ENCODE measurements at regions not wholly inside any gene's neighbourhood (a gene's known extent, or its start where the extent isn't known, plus 50 kb on each side); places are given as distances from the start of the nearest gene placed in this dataset.

DNA sequence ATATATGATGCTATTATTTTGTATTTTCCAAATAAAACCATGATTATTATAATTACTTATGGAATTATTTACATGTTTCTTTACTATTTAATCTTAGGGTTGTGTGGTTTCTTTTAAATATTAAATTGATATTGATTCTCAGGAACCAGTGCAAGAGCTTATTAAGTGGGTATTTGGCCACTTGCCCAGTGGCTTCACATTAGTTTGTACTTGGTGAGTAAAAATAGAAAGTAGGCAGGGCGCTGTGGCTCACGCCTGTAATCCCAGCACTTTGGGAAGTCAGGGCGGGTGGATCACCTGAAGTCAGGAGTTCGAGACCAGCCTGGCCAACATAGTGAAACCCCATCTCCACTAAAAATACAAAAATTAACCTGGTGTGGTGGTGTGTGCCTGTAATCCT is 497.1 kb downstream of the PTPRC start:
- H3K27ac Mint-ChIP-seq: no peak overlapping the region
- H3K27me3 Mint-ChIP-seq (ENCODE audit: low read depth): peaks cover 3% of the 10 kb centered on the region
- H3K36me3 Mint-ChIP-seq (ENCODE audit: low read depth): peaks cover 6% of the 10 kb centered on the region
- peaks cover 11% of the 10 kb centered on the region for H3K4me1 Mint-ChIP-seq (ENCODE audit: low read depth)
- peaks cover 5% of the 10 kb centered on the region for H3K9me3 Mint-ChIP-seq
- H3K4me3 Mint-ChIP-seq: no peak overlapping the region

DNA sequence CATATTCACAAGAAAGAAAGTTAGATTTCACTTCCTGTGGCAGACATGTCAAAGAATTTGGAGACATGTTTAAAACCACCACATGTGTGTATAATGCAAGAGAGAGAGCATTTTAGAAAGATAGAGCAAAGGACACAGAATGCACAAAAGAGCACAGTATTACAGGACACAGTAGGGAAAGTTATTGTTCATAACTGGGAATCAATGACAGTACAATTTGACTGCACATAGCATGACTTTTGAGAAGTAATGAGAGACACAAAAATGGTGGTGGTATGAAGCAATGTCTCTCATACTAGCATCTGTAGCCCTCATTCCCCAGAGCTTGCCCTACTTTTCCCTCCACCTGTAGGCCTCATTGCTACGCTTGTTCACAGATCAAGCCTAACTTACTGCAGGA is 499.2 kb downstream of the PTPRC start:
- peaks cover 9% of the 10 kb centered on the region for H3K4me1 Mint-ChIP-seq (ENCODE audit: low read depth)
- H3K27ac Mint-ChIP-seq: no peak overlapping the region
- peaks cover 10% of the 10 kb centered on the region for H3K27me3 Mint-ChIP-seq (ENCODE audit: low read depth)
- H3K36me3 Mint-ChIP-seq (ENCODE audit: low read depth): peaks cover 1% of the 10 kb centered on the region
- no peaks in the 10 kb centered on the region for H3K9me3 Mint-ChIP-seq
- no peak overlapping the region for H3K4me3 Mint-ChIP-seq

DNA sequence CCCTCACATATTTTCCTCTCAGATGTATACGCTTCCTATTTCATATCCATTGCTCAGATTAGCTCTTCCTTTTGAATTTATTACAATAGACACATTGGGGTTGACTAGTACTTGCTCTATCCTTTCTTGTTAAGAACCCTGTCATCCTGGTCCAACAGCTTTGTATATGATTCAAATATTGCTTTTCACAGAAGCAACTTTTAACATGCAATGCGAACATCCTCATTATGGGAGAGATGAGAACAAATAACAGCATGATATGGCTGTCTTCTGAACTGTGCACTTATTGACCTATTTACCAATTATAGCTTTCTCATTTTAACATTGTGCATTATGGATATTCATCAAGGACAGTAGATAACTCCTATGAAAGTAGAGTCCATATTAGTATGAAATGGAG is 510.8 kb downstream of the PTPRC start:
- H3K4me3 Mint-ChIP-seq: no peak overlapping the region
- H3K4me1 Mint-ChIP-seq (ENCODE audit: low read depth): no peaks in the 10 kb centered on the region
- H3K9me3 Mint-ChIP-seq: no peaks in the 10 kb centered on the region
- peaks cover 60% of the 10 kb centered on the region for H3K27me3 Mint-ChIP-seq (ENCODE audit: low read depth)
- H3K27ac Mint-ChIP-seq: no peak overlapping the region
- H3K36me3 Mint-ChIP-seq (ENCODE audit: low read depth): peaks cover 4% of the 10 kb centered on the region

DNA sequence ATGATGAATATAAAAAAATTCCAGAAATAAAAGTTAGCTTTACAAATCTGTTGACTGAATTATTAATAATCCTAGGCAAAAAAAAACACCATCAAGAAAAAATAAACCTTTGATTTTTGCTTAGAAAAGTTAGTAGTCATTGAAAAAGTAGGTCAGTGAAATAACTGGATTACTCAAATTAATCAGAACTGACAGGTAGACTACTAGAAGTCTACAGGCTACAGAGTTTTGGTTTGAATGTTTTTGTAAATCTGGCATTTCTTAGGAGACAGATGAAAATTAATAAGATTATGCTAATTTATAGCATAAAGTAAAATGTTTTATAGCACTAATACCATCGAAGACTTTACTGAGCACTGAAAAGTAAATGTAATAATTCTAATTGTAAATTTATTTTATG is 511.9 kb downstream of the PTPRC start:
- Mint-ChIP-seq H3K27ac (no peak overlapping the region), H3K4me3 (no peak overlapping the region), H3K4me1 (ENCODE audit: low read depth) (no peaks in the 10 kb centered on the region), H3K27me3 (ENCODE audit: low read depth) (peaks cover 51% of the 10 kb centered on the region), H3K36me3 (ENCODE audit: low read depth) (peaks cover 4% of the 10 kb centered on the region), H3K9me3 (no peaks in the 10 kb centered on the region)

DNA sequence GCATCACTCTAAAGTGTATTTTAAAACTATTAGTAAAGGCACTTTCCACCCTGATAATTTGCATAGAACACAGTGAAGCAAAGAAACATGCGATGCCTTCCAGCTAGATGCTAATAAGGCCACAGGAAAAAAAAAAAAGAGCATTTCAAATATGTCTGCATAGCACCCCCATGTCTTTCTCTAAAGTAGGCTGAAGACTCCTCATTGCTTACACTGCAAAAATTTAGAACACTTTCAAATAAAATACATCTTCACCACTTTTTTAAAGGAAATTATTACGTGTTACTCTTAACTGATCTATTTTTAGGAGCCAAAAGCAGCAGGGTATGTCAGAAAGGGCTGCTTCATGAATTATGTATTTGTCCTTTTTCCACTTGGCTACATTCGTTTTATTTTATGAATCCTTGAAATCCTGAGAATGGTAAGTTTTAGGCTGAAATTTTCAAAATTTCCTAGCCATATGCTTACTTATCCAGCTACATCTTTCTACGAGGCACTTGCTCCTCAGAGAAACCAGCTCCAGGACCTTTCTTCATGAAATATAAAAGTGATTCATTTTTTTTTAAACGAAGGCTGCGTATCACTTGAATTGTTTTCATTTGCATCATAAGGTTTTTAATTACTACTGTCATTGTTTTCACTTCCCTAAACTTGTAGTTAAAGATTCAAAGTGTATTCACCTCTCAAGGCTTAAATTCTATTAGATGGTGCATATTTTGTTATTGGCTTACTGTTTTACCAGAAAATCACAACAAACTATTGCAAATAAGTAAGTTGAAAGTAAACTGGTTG is 513.0 kb downstream of the PTPRC start:
- Mint-ChIP-seq H3K27me3 (ENCODE audit: low read depth) (peaks cover 41% of the 10 kb centered on the region), H3K4me1 (ENCODE audit: low read depth) (no peaks in the 10 kb centered on the region), H3K36me3 (ENCODE audit: low read depth) (peaks cover 2% of the 10 kb centered on the region), H3K9me3 (no peaks in the 10 kb centered on the region), H3K27ac (no peak overlapping the region), H3K4me3 (no peak overlapping the region)

DNA sequence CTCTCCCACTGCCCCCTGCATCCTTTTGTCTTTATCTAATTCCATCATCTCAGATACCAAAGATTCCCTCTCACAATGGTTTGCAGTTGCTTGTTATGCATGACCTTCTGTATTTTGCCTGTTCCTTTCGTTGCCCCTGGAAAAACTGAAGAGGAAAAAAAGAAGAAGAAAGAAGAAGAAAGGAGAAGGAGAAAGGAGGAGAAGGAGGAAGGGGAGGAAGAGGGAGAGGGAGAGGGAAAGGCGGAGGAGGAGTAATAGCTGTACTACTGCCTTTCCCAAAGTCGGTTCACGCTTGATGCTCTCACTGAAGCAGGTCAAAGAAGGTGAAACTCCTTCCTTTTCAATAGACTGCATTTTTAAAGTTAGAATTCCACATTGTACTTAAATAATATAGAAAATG is 513.8 kb downstream of the PTPRC start:
- no peaks in the 10 kb centered on the region for H3K9me3 Mint-ChIP-seq
- peaks cover 34% of the 10 kb centered on the region for H3K27me3 Mint-ChIP-seq (ENCODE audit: low read depth)
- H3K4me1 Mint-ChIP-seq (ENCODE audit: low read depth): no peaks in the 10 kb centered on the region

DNA sequence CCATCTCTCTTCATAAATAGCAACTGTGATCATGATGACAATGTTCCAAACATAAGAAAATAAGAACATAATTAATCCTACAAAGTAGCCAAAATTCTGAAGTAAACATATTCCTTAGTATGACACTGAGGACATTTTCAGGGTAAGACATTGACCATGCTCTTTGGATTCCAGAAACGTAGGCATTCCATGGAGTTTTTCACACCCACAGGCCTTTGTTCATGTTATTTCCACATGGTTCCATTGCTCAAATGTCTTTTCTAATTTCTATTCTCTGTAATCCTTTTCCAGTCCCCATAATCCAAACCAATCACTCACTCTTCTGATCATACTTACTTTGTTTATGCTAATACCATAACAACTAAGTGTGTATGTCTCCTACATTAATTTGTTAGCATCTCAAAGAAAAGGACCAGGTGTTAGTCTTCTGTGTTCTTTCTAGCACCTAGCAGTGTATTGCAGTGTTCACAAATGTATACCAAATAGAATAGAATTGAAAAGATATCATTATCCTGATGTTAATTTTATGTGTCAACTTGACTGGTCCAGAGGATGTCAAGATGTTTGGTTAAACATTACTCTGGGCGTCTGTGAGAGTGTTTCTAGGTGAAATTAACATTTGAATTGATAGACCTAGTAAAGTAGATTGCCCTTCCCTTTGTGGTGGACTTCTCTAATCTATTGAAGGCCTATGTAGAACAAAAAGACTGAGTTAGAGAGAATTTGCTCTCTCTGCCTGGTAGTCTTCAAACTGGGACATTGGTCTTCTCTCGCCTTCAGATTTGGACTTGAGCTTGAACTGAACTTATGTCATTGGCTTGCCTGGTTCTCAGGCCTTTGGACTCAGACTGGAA is 516.6 kb downstream of the PTPRC start:
- Mint-ChIP-seq H3K27ac (no peak overlapping the region), H3K4me1 (ENCODE audit: low read depth) (no peaks in the 10 kb centered on the region), H3K36me3 (ENCODE audit: low read depth) (peaks cover 2% of the 10 kb centered on the region), H3K27me3 (ENCODE audit: low read depth) (peaks cover 17% of the 10 kb centered on the region), H3K9me3 (no peaks in the 10 kb centered on the region), H3K4me3 (no peak overlapping the region)

More for the DNA sequence above, 513.8 kb downstream of the PTPRC start:
- no peak overlapping the region for H3K4me3 Mint-ChIP-seq
- H3K36me3 Mint-ChIP-seq (ENCODE audit: low read depth): peaks cover 2% of the 10 kb centered on the region
- H3K27ac Mint-ChIP-seq: no peak overlapping the region

DNA sequence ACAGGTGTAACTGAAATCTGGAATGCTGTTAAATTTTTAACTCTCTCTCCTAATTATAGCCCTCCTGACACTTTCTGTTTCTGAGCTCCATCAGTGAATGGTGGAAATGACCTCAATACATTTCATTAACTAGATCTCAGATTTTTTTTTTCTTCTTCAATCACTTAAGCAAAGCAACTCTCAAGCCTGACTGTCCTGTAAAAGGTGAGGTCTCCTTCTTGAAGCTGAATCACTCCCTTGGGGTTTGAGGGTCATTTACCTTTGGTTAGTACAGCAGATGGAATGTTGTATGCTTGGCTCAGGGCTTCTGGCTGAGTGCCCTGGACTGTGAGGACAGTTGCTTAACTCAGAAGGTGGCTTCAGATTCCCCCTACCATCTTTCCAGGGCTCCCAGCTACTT is 518.7 kb downstream of the PTPRC start:
- Mint-ChIP-seq H3K4me1 (ENCODE audit: low read depth) (peaks cover 10% of the 10 kb centered on the region), H3K4me3 (no peak overlapping the region), H3K9me3 (no peaks in the 10 kb centered on the region), H3K27me3 (ENCODE audit: low read depth) (peaks cover 8% of the 10 kb centered on the region), H3K27ac (no peak overlapping the region), H3K36me3 (ENCODE audit: low read depth) (peaks cover 4% of the 10 kb centered on the region)

DNA sequence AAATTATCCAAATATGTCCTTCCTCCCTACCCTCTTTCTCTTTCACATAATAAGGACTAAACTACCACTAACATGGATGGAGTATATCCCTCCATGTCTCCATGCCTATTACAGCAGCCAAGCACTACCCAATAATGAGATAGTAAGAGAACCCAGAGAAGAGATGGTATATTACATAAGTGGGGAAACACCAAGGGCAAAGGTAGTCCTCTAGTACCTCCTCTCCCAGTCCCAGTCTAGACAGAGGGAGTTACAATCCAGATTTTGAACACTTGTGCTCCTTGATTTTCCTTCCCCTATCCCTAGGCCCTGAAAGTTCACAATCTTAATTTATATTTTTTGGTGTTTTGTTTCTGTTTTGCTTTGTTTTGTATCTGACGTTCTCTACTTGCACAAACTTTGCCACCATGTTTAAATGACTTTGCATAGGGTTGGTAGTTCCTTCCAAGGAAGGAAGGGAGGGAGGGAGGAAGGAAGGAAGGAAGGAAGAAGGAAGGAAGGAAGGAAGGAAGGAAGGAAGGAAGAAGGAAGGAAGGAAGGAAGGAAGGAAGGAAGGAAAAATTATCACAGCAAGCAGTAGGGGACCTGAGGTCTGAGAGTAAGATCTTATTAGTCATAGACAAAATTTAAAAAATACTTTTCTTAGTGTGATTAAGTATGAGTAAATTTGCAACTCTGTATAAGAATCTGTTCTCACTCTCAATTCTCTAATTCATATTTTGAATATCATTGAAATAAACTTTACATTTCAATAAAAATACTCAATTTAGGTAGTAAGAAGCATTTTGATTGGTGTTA is 521.9 kb downstream of the PTPRC start:
- peaks cover 3% of the 10 kb centered on the region for H3K27me3 Mint-ChIP-seq (ENCODE audit: low read depth)
- no peak overlapping the region for H3K4me3 Mint-ChIP-seq
- peaks cover 31% of the 10 kb centered on the region for H3K4me1 Mint-ChIP-seq (ENCODE audit: low read depth)
- no peak overlapping the region for H3K27ac Mint-ChIP-seq
- H3K36me3 Mint-ChIP-seq (ENCODE audit: low read depth): peaks cover 5% of the 10 kb centered on the region
- H3K9me3 Mint-ChIP-seq: no peaks in the 10 kb centered on the region

DNA sequence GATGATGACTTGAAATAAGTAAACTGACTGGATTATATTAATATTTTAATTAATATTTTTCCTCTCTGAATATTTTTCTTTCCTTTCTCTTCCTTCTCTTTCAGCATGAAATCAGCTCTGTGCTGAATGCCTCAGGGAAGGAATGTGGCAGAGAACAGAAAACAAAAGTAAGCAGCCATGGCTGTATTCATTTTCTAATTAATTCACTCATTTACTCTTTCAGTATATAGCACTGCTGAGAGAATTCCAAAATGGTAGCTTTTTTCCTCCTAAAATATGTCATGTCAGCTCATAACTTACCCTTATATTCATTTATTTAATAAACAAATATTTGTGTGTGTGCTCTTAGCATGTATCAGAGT is 522.5 kb downstream of the PTPRC start:
- no peak overlapping the region for H3K4me3 Mint-ChIP-seq
- no peaks in the 10 kb centered on the region for H3K9me3 Mint-ChIP-seq
- H3K36me3 Mint-ChIP-seq (ENCODE audit: low read depth): peaks cover 4% of the 10 kb centered on the region
- H3K27me3 Mint-ChIP-seq (ENCODE audit: low read depth): peaks cover 4% of the 10 kb centered on the region
- H3K27ac Mint-ChIP-seq: no peak overlapping the region
- peaks cover 31% of the 10 kb centered on the region for H3K4me1 Mint-ChIP-seq (ENCODE audit: low read depth)

DNA sequence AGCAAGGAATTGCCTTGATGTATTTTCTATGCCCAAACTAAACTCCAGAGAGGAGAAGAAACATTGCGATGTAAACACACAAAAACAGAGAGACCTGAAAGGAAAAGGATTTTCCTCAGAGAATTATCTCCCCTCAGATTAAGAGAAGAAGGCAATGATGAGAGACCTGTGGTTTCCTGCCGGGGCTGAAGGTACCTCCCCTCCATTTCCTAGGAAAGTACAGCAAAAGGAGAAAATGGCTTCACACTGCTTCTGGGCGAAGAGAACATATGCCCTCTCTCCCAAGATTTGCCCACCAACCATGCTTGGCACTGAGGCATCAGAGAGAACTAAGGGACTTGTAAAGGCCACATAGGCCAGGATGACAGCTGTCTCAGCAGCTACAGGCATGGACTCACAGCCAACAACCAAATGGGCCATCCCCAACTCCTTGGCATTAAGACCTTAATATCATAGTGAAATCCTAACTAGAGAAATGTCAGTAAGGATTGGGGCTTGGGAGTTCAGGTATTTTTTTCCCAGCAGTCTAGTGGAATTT is 523.0 kb downstream of the PTPRC start:
- peaks cover 4% of the 10 kb centered on the region for H3K36me3 Mint-ChIP-seq (ENCODE audit: low read depth)
- peaks cover 4% of the 10 kb centered on the region for H3K27me3 Mint-ChIP-seq (ENCODE audit: low read depth)
- no peaks in the 10 kb centered on the region for H3K9me3 Mint-ChIP-seq
- peak overlapping the region; percentile 13 for H3K27ac Mint-ChIP-seq
- H3K4me1 Mint-ChIP-seq (ENCODE audit: low read depth): peaks cover 31% of the 10 kb centered on the region
- H3K4me3 Mint-ChIP-seq: no peak overlapping the region

DNA sequence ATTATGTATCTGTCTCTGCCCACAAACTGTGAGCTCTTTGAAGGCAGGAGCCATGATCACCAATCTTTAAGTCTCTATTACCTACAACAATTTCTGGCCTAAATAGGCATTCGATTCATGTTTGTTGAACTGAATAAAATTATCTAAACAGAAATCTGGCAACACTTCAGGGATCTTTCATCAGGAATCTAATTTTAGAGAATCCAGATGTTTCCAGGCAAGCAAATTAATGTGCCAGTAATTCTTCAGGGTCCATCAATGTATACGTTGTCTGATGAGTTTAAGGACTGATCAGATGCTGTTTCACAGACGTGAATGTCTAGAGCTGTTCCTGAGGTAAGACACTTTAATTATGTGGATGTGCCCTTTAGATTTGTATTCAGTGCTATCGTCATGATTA is 524.4 kb downstream of the PTPRC start:
- H3K4me3 Mint-ChIP-seq: no peak overlapping the region
- H3K9me3 Mint-ChIP-seq: no peaks in the 10 kb centered on the region
- H3K4me1 Mint-ChIP-seq (ENCODE audit: low read depth): peaks cover 31% of the 10 kb centered on the region
- H3K36me3 Mint-ChIP-seq (ENCODE audit: low read depth): peaks cover 4% of the 10 kb centered on the region
- peak overlapping the region; percentile 9 for H3K27ac Mint-ChIP-seq
- H3K27me3 Mint-ChIP-seq (ENCODE audit: low read depth): peaks cover 4% of the 10 kb centered on the region

DNA sequence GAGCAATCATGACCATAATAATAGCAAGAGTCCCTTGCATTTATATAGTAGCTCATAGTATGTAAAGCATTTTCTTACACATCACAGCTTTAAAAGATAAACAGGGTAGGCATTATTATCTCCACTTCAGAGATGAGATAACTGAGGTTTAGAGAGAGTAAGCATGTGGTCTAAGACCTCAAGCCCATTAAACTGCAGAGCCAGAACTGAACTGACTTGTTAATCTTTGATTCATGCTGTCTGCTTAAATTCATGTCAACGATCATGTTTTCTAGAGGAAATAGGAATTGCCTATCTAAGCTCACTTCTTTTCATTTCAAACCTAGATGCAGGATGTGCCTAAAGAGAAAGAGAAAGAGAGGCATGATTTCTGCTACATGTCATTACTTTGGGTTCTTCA is 524.8 kb downstream of the PTPRC start:
- Mint-ChIP-seq H3K36me3 (ENCODE audit: low read depth) (peaks cover 4% of the 10 kb centered on the region), H3K4me1 (ENCODE audit: low read depth) (peaks cover 35% of the 10 kb centered on the region), H3K27ac (peak overlapping the region; percentile 47), H3K27me3 (ENCODE audit: low read depth) (peaks cover 4% of the 10 kb centered on the region), H3K4me3 (no peak overlapping the region), H3K9me3 (no peaks in the 10 kb centered on the region)

DNA sequence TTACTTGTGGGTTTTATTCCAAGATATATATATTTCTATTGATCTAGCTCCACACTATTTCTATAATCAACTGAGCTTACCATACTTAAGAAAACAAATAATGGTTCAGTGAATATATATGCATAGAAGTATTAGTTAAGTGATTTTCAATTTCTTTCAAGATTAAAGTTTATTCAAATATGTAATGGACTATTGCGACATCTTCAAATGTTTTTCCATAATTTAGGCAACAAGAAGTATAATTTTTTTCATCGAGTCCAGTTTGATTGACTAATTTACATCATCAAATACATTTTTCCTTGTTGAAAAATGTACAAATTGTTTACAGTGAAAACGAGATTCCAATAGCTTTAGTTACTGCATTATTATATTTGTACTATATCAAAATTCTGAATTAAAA is 528.6 kb downstream of the PTPRC start:
- Mint-ChIP-seq H3K9me3 (no peaks in the 10 kb centered on the region), H3K27me3 (ENCODE audit: low read depth) (peaks cover 4% of the 10 kb centered on the region), H3K4me3 (no peak overlapping the region), H3K36me3 (ENCODE audit: low read depth) (peaks cover 7% of the 10 kb centered on the region), H3K4me1 (ENCODE audit: low read depth) (peaks cover 52% of the 10 kb centered on the region), H3K27ac (no peak overlapping the region)
